Right cardiac atrium (tissue), 5 donors: ENCODE measurements at regions not wholly inside any gene's neighbourhood (a gene's known extent, or its start where the extent isn't known, plus 50 kb on each side); places are given as distances from the start of the nearest gene placed in this dataset.
"Not testable (repeated sequence)": the region's sequence is repeated elsewhere in the genome, so short reads cannot be mapped to it uniquely, and the experiment has no call there.

Source experiments
- ATAC-seq, 2 donors: fragments of 200-7000 bp; cut with Tn5 transposase; one replicate each; pipeline versions ENCODE4 v1.8.0 to v1.9.1; 2020; ENCODE audit warnings: moderate library complexity in 2 of 2, mild to moderate bottlenecking in 1 of 2
- DNase-seq, 3 donors: peaks; one replicate each; pipeline ENCODE4 v3.0.0-alpha.2; 2020
- H3K27ac ChIP-seq: one replicate; pipeline ENCODE4 v1.5.1; 2013; ENCODE audit warnings: mild to moderate bottlenecking, low read length, control low read depth, moderate library complexity
- H3K27me3 ChIP-seq: one replicate; pipeline ENCODE4 v1.6.1; 2013; ENCODE audit not compliant: control insufficient read depth, insufficient read depth
- H3K4me1 ChIP-seq: one replicate; pipeline ENCODE4 v1.6.1; 2013; ENCODE audit warnings: low read length; ENCODE audit not compliant: control insufficient read depth, insufficient read depth
- H3K4me3 ChIP-seq: one replicate; pipeline ENCODE4 v1.5.1; 2013; ENCODE audit warnings: low read length, control low read depth
- H3K9me3 ChIP-seq: one replicate; pipeline ENCODE4 v1.6.1; 2013; ENCODE audit warnings: low read length; ENCODE audit not compliant: control insufficient read depth
- WGBS: extraction: QIAGEN DNeasy Blood & Tissue Kit; methylation state at CpG from one replicate; pipeline ENCODE4 v1.1.7; 2013; 5-methylcytosine and 5-hydroxymethylcytosine counted together
- intact Hi-C, 4 donors: fragments of 100-400 bp; cut with DNase I; formaldehyde crosslinking; loops; one replicate each; pipeline versions ENCODE4 v1.11.0 to v1.14.0; 2022 to 2023
- donor health status: healthy with polysubstance abuse.
- donor health status: DM: no; HTN: yes; CAD: no.
- donor health status: DM: no; HTN: no; CAD: no.
- donor health status: DM: no; HTN: yes; CAD: no; lungs with severe emphysema.
- donor health status: DM: yes; HTN: yes; CAD: no.

DNA sequence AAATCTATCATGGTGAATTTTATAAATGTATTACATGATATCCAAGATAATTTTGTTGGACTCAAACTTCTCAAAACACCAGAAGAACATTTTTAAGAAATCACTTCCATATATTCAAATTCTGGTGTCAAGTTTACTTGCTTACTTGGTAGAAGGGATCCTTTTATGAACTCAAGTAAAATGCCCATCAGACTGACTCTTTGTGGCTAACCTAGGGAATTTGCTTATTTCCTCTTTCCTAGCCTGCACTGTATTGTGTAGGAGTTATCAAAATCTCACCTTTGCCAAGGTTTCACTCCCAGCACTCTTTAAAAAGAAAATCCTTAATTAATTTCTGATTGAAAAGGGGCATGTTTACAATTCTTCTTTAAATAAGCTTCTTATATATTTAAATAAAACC lies 196.5 kb downstream of the DUSP6 start:
- no peaks in the 10 kb centered on the region for H3K9me3 ChIP-seq
- no peak overlapping the region for H3K27ac ChIP-seq
- no peaks in the 10 kb centered on the region for H3K27me3 ChIP-seq
- H3K4me3 ChIP-seq = no peak overlapping the region
- intact Hi-C loops = no loop called here
- DNase-seq (no peak), ATAC-seq (no peak)
- peaks cover 5% of the 10 kb centered on the region for H3K4me1 ChIP-seq

DNA sequence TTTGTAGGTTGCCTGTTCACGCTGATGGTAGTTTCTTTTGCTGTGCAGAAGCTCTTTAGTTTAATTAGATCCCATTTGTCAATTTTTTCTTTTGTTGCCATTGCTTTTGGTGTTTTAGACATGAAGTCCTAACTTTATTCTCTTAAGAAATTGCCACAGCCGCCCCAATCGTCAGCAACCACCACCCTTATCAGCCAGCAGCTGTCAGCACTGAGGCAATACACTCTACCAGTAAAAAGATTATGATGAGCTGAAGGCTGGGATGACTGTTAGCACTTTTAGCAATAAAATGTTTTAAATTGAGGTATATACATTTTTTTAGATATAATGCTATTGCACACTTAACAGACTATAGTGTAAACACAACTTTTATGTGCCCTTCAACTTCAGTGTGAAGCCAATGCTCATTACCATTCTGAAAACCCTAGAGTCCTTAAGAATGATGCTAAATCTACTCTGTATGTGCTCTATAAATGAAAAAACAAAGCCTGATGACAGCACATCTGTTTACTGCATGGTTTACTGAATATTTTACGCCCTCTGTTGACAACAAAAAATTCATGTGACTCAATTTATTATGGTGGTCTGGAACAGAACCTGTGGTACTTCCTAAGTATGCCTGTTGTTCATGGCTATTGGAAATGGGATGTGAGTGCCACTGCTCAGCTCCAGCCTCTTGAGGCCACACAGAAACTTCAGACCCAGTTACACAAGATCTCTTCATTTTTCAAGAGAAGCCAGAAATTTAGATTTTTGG lies 197.4 kb downstream of the DUSP6 start:
- ATAC-seq (no peak), DNase-seq (peak in 2 of 3 donors; percentile 25 to 47)
- no peak overlapping the region for H3K27ac ChIP-seq
- H3K4me3 ChIP-seq = no peak overlapping the region
- H3K4me1 ChIP-seq = peaks cover 2% of the 10 kb centered on the region
- intact Hi-C loops = no loop called here
- no peaks in the 10 kb centered on the region for H3K27me3 ChIP-seq
- 54% methylated on average over 4 of the region's 4 CpGs for WGBS
- H3K9me3 ChIP-seq = no peaks in the 10 kb centered on the region

DNA sequence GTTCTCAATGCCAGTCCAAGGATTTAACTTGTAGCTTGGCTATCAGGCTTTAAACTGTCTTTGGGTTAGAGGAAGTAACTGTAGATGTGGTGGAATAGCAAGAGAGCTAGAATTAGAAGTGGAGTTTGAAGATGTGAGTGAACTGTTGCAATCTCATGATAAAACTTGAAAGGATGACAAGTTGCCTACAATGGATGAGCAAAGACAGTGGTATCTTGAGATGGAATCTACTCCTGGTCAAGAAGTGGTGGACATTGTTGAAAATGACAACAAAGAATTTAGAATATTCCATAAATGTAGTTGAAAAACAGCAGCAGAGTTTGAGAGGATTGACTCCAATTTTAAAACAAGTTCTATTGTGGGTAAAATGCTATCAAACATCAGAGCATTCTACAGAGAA lies 199.0 kb downstream of the DUSP6 start:
- no peaks in the 10 kb centered on the region for H3K27me3 ChIP-seq
- intact Hi-C loops = no loop called here
- H3K4me1 ChIP-seq = peaks cover 2% of the 10 kb centered on the region
- H3K9me3 ChIP-seq = no peaks in the 10 kb centered on the region
- no peak overlapping the region for H3K4me3 ChIP-seq
- no peak overlapping the region for H3K27ac ChIP-seq
- DNase-seq (no peak), ATAC-seq (no peak)

DNA sequence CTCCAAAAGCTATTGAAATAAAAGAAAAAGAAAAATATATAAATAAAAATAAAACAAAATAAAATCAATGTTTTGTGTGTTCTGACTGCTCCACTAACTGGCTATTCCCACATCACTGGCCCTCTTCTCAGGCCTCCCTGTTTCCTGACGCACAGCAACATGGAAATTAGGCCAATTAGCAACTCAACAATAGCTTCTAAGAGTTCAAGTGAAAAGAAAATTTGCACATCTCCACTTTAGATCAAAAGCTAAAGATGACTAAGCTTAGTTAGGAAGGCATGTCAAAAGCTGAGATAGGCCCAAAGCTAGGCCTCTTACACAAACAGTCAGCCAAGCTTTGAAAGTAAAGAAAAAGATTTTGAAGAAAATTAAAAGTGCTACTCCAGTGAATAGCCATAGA lies 200.8 kb downstream of the DUSP6 start:
- H3K4me3 ChIP-seq = no peak overlapping the region
- no peaks in the 10 kb centered on the region for H3K4me1 ChIP-seq
- ATAC-seq = no peak
- DNase-seq = no peak
- H3K27ac ChIP-seq = no peak overlapping the region
- WGBS = 92% methylated on average over 1 of the region's 1 CpG
- H3K9me3 ChIP-seq = no peaks in the 10 kb centered on the region
- no peaks in the 10 kb centered on the region for H3K27me3 ChIP-seq
- intact Hi-C loops = no loop called here

DNA sequence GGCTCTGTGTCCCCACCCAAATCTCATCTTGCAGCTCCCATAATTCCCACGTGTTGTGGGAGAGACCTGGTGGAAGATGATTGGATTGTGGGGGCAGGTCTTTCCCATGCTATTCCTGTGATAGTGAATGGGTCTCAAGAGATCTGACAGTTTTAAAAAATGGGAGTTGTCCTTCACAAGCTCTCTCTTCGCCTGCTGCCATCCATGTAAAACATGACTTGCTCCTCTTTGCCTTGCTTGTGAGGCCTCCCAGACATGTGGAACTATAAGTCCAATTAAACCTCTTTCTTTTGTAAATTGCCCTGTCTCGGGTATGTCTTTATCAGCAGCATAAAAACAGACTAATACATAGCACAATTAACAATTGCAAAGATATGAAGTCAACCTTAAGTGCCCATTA lies 201.5 kb downstream of the DUSP6 start:
- intact Hi-C loops, H3K27ac ChIP-seq, H3K27me3 ChIP-seq, H3K4me3 ChIP-seq, H3K9me3 ChIP-seq, ATAC-seq, DNase-seq, H3K4me1 ChIP-seq: not testable (repeated sequence)
- WGBS = 89% methylated on average over 3 of the region's 3 CpGs

DNA sequence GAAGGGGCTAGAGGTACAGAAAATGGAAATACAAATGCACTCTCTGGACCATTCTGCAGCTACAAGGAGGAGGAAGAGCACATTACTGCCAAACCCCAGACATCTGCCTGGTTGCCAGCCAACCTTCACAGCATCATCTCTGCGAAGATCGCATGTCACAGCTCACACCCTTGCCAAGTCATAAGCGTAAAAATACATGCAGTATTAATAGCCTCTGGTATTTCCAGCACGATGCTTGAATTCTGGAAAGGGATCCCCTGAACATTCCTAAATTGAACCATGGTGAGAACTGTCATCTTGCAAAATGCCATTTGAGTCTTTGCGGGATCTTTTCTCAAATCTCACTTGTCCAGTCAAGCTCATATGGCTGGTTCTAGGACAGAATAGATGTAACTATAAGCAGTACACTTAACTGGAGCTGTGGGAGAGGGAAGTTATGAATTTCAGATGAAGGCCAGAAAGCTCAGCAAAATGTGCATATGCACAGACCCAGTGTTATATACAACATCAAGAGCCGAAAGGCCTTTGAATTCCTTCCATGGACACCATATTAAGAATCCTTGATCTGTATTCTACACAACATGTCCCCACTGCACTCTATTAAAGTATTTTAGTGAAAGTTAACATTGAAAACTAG lies 211.6 kb downstream of the DUSP6 start:
- 53% methylated on average over 6 of the region's 6 CpGs for WGBS
- intact Hi-C loops = no loop called here
- no peaks in the 10 kb centered on the region for H3K4me1 ChIP-seq
- no peak overlapping the region for H3K4me3 ChIP-seq
- no peaks in the 10 kb centered on the region for H3K27me3 ChIP-seq
- H3K27ac ChIP-seq = peak overlapping the region; percentile 48
- no peaks in the 10 kb centered on the region for H3K9me3 ChIP-seq
- ATAC-seq = peak; percentile 89 to 94
- DNase-seq = peak; percentile 49 to 81 (median 75)

DNA sequence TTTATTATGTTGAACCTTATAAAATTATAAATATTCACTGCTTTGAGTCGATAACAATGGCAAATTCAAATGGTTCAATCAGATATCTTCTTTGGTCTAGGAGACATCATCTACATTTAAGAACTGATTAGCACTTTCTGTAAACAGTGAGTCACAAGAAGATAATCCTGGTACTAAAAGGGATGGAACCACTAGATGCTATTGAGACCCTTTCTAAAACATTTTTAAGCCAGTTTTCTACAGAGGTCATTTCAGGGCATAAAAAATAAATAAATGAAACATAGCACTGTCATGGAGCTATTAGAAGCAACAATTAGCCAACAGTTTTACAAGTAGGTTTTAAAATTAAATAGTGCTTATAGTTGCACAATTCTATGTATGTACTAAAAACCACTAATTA lies 212.2 kb downstream of the DUSP6 start:
- Histone ChIP-seq H3K27ac (no peak overlapping the region), H3K9me3 (no peaks in the 10 kb centered on the region), H3K4me1 (no peaks in the 10 kb centered on the region), H3K27me3 (no peaks in the 10 kb centered on the region), H3K4me3 (no peak overlapping the region)
- no peak for DNase-seq
- 74% methylated on average over 1 of the region's 1 CpG for WGBS
- intact Hi-C loops = no loop called here
- no peak for ATAC-seq

DNA sequence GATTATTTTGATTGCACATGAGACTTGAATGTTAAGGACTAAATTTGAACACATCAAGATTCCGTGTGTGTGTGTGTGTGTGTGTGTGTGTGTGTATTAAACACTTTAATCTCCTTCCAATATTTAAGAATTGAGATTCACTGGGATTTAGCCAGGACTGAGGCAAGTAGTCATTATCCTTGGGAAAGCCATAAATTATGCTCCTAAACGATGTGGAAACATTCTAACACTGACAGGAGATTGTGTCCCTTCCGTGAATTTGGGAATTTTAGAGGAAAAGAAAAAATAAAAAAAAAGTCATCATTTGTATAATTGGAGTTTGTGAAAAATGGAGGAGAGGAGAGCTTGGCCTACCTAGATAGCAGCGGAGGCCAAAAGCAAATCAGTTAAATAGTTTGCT lies 212.9 kb downstream of the DUSP6 start:
- ATAC-seq (no peak), DNase-seq (no peak)
- Histone ChIP-seq H3K4me1 (no peaks in the 10 kb centered on the region), H3K4me3 (no peak overlapping the region), H3K27me3 (no peaks in the 10 kb centered on the region), H3K27ac (no peak overlapping the region), H3K9me3 (no peaks in the 10 kb centered on the region)
- 89% methylated on average over 4 of the region's 4 CpGs for WGBS
- intact Hi-C loops = no loop called here

DNA sequence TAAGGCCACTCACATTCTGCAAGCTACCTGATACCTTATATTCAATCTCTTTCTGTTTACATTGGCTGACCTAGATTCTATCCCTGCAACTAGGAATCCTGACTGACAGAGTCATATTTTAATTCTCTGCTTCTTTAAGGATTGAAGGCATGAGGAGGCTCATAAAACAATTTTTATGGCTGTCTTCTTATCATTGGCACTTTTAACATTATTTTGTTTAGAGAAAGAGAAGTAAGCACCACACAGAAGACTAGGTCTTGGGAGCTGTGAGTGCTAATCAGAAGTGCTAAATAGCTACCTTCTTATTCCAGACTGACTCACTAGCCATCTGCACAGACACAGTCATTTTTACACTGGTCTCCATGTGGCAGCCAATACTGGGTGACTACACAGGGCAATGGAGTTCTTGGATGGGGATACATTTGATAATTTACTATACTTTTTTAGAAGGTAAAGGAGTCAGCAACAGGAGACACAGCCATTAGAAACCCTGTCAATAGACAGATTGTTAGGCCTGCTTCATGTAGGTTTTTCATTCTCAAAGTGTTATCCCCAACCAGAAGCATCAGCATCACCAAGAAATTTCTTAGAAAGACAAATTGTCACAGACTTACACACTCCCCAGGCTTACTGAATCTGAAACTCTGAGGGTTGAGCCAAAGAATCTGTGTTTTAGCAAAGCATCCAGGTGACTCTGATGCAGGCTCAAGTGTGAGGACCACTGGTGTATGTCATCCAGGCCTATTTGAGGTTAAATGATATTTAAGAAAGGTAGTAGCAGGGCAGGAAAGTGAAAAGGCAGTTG lies 214.1 kb downstream of the DUSP6 start:
- intact Hi-C loops = no loop called here
- no peaks in the 10 kb centered on the region for H3K4me1 ChIP-seq
- H3K27ac ChIP-seq = no peak overlapping the region

DNA sequence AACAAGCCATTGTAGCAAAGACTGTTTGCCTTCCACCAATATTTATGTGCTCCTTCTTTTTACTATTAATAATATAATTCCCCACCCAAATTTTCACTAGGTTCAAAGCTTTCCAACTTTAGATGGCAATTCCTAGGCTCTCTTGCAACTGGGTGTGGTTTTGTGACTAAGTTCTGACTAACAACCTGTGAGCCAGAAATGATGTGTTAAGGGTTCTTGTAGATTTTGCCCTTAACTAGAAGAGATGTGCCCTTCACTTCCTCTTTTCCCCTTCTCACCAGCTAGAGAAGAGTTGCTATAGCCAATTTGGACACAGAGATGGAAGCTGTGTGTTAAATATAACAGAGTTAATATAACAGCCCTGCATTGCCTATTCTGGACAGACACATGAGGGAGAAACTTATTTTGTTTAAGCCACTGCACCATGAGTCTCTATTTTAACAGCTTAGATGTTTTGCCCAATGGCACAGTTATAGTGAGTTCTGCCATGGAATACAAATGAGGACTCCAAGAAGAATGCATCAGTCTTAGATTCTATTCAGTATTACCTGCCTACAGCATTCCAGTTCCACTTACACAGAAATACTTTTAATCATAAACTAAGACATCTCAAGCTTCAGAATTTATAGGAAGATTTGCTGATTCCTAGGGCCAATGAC lies 216.2 kb downstream of the DUSP6 start:
- intact Hi-C loops = no loop called here
- no peaks in the 10 kb centered on the region for H3K9me3 ChIP-seq
- no peaks in the 10 kb centered on the region for H3K27me3 ChIP-seq
- DNase-seq = no peak
- no peaks in the 10 kb centered on the region for H3K4me1 ChIP-seq
- ATAC-seq = peak in 1 of 2 donors; percentile 37
- H3K27ac ChIP-seq = no peak overlapping the region
- no peak overlapping the region for H3K4me3 ChIP-seq

More for the DNA sequence above, 214.1 kb downstream of the DUSP6 start:
- Histone ChIP-seq H3K27me3 (no peaks in the 10 kb centered on the region), H3K9me3 (no peaks in the 10 kb centered on the region), H3K4me3 (no peak overlapping the region)
- ATAC-seq (no peak), DNase-seq (no peak)

DNA sequence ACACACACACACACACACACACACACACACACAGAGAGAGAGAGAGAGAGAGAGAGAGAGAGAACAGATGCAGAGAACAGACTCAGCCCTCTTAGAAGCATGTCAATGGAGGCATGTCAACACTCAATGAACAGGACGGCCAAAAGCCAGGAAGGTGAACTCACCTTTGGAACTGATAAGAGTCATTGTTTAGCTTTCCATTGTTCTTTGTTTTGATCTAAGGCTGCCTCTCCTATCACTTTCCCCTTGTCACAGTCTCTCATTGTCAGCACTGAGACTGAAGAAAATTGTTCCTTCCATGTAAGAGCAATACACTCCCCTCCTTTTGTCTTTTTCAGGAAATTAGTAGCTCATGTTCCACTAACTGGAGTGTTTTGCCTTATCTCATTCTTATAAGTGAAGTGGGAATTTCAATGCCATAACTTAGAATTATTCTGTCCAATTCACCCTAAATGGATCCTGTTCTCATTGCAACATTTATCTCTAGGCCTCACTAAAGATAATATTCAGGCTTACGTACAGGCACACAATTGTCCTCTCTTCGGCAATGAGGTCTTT lies 218.0 kb downstream of the DUSP6 start:
- no peaks in the 10 kb centered on the region for H3K9me3 ChIP-seq
- intact Hi-C loops = no loop called here
- ATAC-seq (peak; percentile 72 to 86), DNase-seq (no peak)
- 34% methylated on average over 3 of the region's 3 CpGs for WGBS
- H3K4me1 ChIP-seq = no peaks in the 10 kb centered on the region
- H3K27me3 ChIP-seq = no peaks in the 10 kb centered on the region
- H3K4me3 ChIP-seq = no peak overlapping the region
- H3K27ac ChIP-seq = no peak overlapping the region
